Astrocyte (in vitro differentiated cells and primary cell): ENCODE measurements at regions not wholly inside any gene's neighbourhood (a gene's known extent, or its start where the extent isn't known, plus 50 kb on each side); places are given as distances from the start of the nearest gene placed in this dataset.

Experiments used
- DNase-seq: peaks from one replicate; pipeline ENCODE4 v3.0.0-alpha.2; 2010; ENCODE audit warnings: low read depth
- FAIRE-seq: peaks from 2 replicates; lab custom pipeline; 2011; peaks lifted over from hg19 to GRCh38; lab: Jason Lieb, UNC
- H2AFZ ChIP-seq: 2 replicates; pipeline ENCODE4 v1.6.0; 2012; ENCODE audit warnings: low read depth, low read length, inconsistent platforms
- H3K27ac ChIP-seq: 2 replicates; pipeline ENCODE4 v1.5.1; 2011; ENCODE audit warnings: low read depth, low read length, inconsistent platforms
- H3K27me3 ChIP-seq: 2 replicates; pipeline ENCODE4 v1.6.0; 2011; ENCODE audit warnings: low read length, inconsistent platforms; ENCODE audit not compliant: insufficient read depth
- H3K36me3 ChIP-seq: 2 replicates; pipeline ENCODE4 v1.5.1; 2011; ENCODE audit warnings: low read length, inconsistent platforms; ENCODE audit not compliant: insufficient read depth
- H3K4me1 ChIP-seq: 2 replicates; pipeline ENCODE4 v1.5.1; 2011; ENCODE audit warnings: low read length, inconsistent platforms; ENCODE audit not compliant: insufficient read depth
- H3K4me2 ChIP-seq: 2 replicates; pipeline ENCODE4 v1.6.0; 2012; ENCODE audit warnings: low read length, inconsistent platforms
- H3K4me3 ChIP-seq: 2 replicates; pipeline ENCODE4 v1.5.1; 2011; ENCODE audit warnings: low read depth, mild to moderate bottlenecking, low read length, inconsistent platforms; ENCODE audit not compliant: insufficient read depth
- H3K79me2 ChIP-seq: 2 replicates; pipeline ENCODE4 v1.6.0; 2012; ENCODE audit warnings: mild to moderate bottlenecking, low read length, inconsistent platforms; ENCODE audit not compliant: insufficient read depth
- H3K9ac ChIP-seq: 2 replicates; pipeline ENCODE4 v1.6.0; 2012; ENCODE audit warnings: mild to moderate bottlenecking, low read length, inconsistent platforms
- H3K9me3 ChIP-seq: 2 replicates; pipeline ENCODE4 v1.5.1; 2012; ENCODE audit warnings: low read depth, mild to moderate bottlenecking, low read length, inconsistent platforms; ENCODE audit not compliant: insufficient read depth
- H4K20me1 ChIP-seq: 2 replicates; pipeline ENCODE4 v1.6.0; 2012; ENCODE audit warnings: low read length, inconsistent platforms; ENCODE audit not compliant: insufficient read depth
- H3K27ac Mint-ChIP-seq: one replicate; pipeline ENCODE4 v1.8.0; 2021; ENCODE audit warnings: mild to moderate bottlenecking, mixed read lengths; ENCODE audit not compliant: unreplicated experiment
- H3K27me3 Mint-ChIP-seq: one replicate; pipeline ENCODE4 v1.8.0; 2021; ENCODE audit warnings: low read depth, mixed read lengths; ENCODE audit not compliant: unreplicated experiment
- H3K36me3 Mint-ChIP-seq: one replicate; pipeline ENCODE4 v1.8.0; 2021; ENCODE audit warnings: low read depth, mixed read lengths; ENCODE audit not compliant: unreplicated experiment
- H3K4me1 Mint-ChIP-seq: one replicate; pipeline ENCODE4 v1.8.0; 2021; ENCODE audit warnings: low read depth, mixed read lengths; ENCODE audit not compliant: unreplicated experiment
- H3K4me3 Mint-ChIP-seq: one replicate; pipeline ENCODE4 v1.8.0; 2021; ENCODE audit warnings: mild to moderate bottlenecking, moderate library complexity, mixed read lengths; ENCODE audit not compliant: unreplicated experiment
- H3K9me3 Mint-ChIP-seq: one replicate; pipeline ENCODE4 v1.8.0; 2021; ENCODE audit warnings: mild to moderate bottlenecking, mixed read lengths; ENCODE audit not compliant: unreplicated experiment
- CTCF ChIP-seq: IDR thresholded peaks from 2 replicates; pipeline ENCODE4 v1.5.1; 2011; ENCODE audit warnings: low read depth, mild to moderate bottlenecking, inconsistent platforms, low read length, moderate library complexity; ENCODE audit not compliant: insufficient read depth
- EZH2 ChIP-seq: IDR thresholded peaks from 2 replicates; pipeline ENCODE4 v1.6.1; 2012; ENCODE audit warnings: mild to moderate bottlenecking, low read length, inconsistent platforms; ENCODE audit not compliant: insufficient read depth

- Mint-ChIP-seq H3K27me3 (no peaks in the 10 kb centered on the region), H3K4me1 (peaks cover 12% of the 10 kb centered on the region), H3K9me3 (peaks cover 2% of the 10 kb centered on the region), H3K4me3 (no peak overlapping the region), H3K27ac (no peak overlapping the region), H3K36me3 (no peaks in the 10 kb centered on the region)
- Histone ChIP-seq H3K27ac (no peak overlapping the region), H3K79me2 (no peaks in the 10 kb centered on the region), H3K4me3 (no peak overlapping the region), H2AFZ (no peak overlapping the region), H3K9me3 (no peaks in the 10 kb centered on the region), H4K20me1 (no peaks in the 10 kb centered on the region), H3K27me3 (no peaks in the 10 kb centered on the region), H3K4me2 (no peak overlapping the region), H3K4me1 (no peaks in the 10 kb centered on the region), H3K9ac (no peak overlapping the region), H3K36me3 (no peaks in the 10 kb centered on the region)
- DNase-seq: no peak
- FAIRE-seq: no peak
- TF ChIP-seq CTCF: no peak
- TF ChIP-seq EZH2: no peak
These were observed 406.6 kb downstream of the MAT2B start for GRCh38 chr5:163912046-163912445.

- Histone ChIP-seq H3K4me3 (no peak overlapping the region), H2AFZ (no peak overlapping the region), H4K20me1 (no peaks in the 10 kb centered on the region), H3K9ac (no peak overlapping the region), H3K27me3 (no peaks in the 10 kb centered on the region), H3K27ac (no peak overlapping the region), H3K4me1 (no peaks in the 10 kb centered on the region), H3K79me2 (no peaks in the 10 kb centered on the region), H3K4me2 (no peak overlapping the region), H3K9me3 (no peaks in the 10 kb centered on the region), H3K36me3 (no peaks in the 10 kb centered on the region)
- H3K27me3 Mint-ChIP-seq: no peaks in the 10 kb centered on the region
- H3K36me3 Mint-ChIP-seq: no peaks in the 10 kb centered on the region
- H3K4me1 Mint-ChIP-seq: peaks cover 12% of the 10 kb centered on the region
- peaks cover 5% of the 10 kb centered on the region for H3K9me3 Mint-ChIP-seq
- H3K27ac Mint-ChIP-seq: no peak overlapping the region
- no peak for DNase-seq
- H3K4me3 Mint-ChIP-seq: no peak overlapping the region
- FAIRE-seq: no peak
- TF ChIP-seq CTCF: no peak
- no peak for TF ChIP-seq EZH2
These were observed 408.1 kb downstream of the MAT2B start for GRCh38 chr5:163913548-163913947.

- H3K4me3 ChIP-seq: no peak overlapping the region
- no peak overlapping the region for H3K27ac ChIP-seq
- no peak overlapping the region for H3K27ac Mint-ChIP-seq
- no peaks in the 10 kb centered on the region for H3K9me3 ChIP-seq
- H3K36me3 ChIP-seq: no peaks in the 10 kb centered on the region
- no peaks in the 10 kb centered on the region for H3K27me3 ChIP-seq
- no peaks in the 10 kb centered on the region for H3K79me2 ChIP-seq
- H3K9me3 Mint-ChIP-seq: peaks cover 5% of the 10 kb centered on the region
- H3K27me3 Mint-ChIP-seq: no peaks in the 10 kb centered on the region
- H3K4me1 ChIP-seq: no peaks in the 10 kb centered on the region
- H3K36me3 Mint-ChIP-seq: no peaks in the 10 kb centered on the region
- no peak overlapping the region for H3K9ac ChIP-seq
- DNase-seq (no peak), FAIRE-seq (no peak)
- H3K4me2 ChIP-seq: no peak overlapping the region
- H4K20me1 ChIP-seq: no peaks in the 10 kb centered on the region
- peaks cover 12% of the 10 kb centered on the region for H3K4me1 Mint-ChIP-seq
- H3K4me3 Mint-ChIP-seq: no peak overlapping the region
- TF ChIP-seq CTCF (no peak), EZH2 (no peak)
- no peak overlapping the region for H2AFZ ChIP-seq
These were observed 409.5 kb downstream of the MAT2B start for GRCh38 chr5:163914910-163915309.
